HEK293 (cell line): ENCODE measurements at regions not wholly inside any gene's neighbourhood (a gene's known extent, or its start where the extent isn't known, plus 50 kb on each side); places are given as distances from the start of the nearest gene placed in this dataset.

Experiments
- CTCF ChIA-PET: fragments of 350-600 bp; formaldehyde crosslinking; extraction: SDS; loops from one replicate; lab custom pipeline; 2021; ENCODE audit warnings: antibody characterized with exemption; lab: Yijun Ruan, JAX
- POLR2A ChIA-PET: fragments of 300-600 bp; formaldehyde crosslinking; extraction: SDS; loops from one replicate; lab custom pipeline; 2020; ENCODE audit warnings: antibody characterized with exemption, inconsistent platforms; lab: Yijun Ruan, JAX
- H3K27ac ChIP-seq: fragments of 200-500 bp; sonication (Bioruptor generic); 2 replicates; pipeline ENCODE4 v1.5.1; 2014; ENCODE audit warnings: low read depth, low read length, control low read depth, inconsistent platforms; ENCODE audit errors: extremely low read depth
- H3K36me3 ChIP-seq, 2 experiments: fragments of 200-500 bp in 1 of 2; sonication (Bioruptor generic) in 1 of 2; 1 replicate in 1 of 2; 2 replicates in 1 of 2; pipeline ENCODE4 v1.5.1; 2014 to 2017; ENCODE audit warnings: inconsistent platforms in 2 of 2, low read length in 2 of 2; ENCODE audit not compliant: control insufficient read depth in 2 of 2, insufficient read depth in 1 of 2
- H3K4me1 ChIP-seq: fragments of 200-500 bp; sonication (Bioruptor generic); 2 replicates; pipeline ENCODE4 v1.5.1; 2014; ENCODE audit warnings: mild to moderate bottlenecking, low read length, inconsistent platforms; ENCODE audit not compliant: control insufficient read depth, insufficient read depth
- H3K4me3 ChIP-seq: 2 replicates; pipeline ENCODE4 v1.5.1; 2011; ENCODE audit warnings: low read depth, mild to moderate bottlenecking, control low read depth, low read length, moderate library complexity
- H3K9me3 ChIP-seq: fragments of 200-500 bp; sonication (Bioruptor generic); 2 replicates; pipeline ENCODE4 v1.5.1; 2014; ENCODE audit warnings: low read depth, low read length, inconsistent platforms; ENCODE audit not compliant: control insufficient read depth, insufficient read depth
- ZBTB10 ChIP-seq: fragments of 450-650 bp; formaldehyde crosslinking; IDR thresholded peaks from 2 replicates; pipeline ENCODE4 v1.5.1; 2016; ENCODE audit warnings: missing biosample characterization, missing genetic modification characterization
- ZBTB20 ChIP-seq: fragments of 450-650 bp; formaldehyde crosslinking; IDR thresholded peaks from 2 replicates; pipeline ENCODE4 v1.5.1; 2016; ENCODE audit warnings: missing biosample characterization, missing genetic modification characterization
- ZFP41 ChIP-seq: fragments of 450-650 bp; formaldehyde crosslinking; IDR thresholded peaks from 2 replicates; pipeline ENCODE4 v1.5.1; 2016; ENCODE audit warnings: missing biosample characterization, missing genetic modification characterization, borderline replicate concordance
- ZNF133 ChIP-seq: fragments of 450-650 bp; formaldehyde crosslinking; IDR thresholded peaks from 2 replicates; pipeline ENCODE4 v1.5.1; 2016; ENCODE audit warnings: missing biosample characterization, missing genetic modification characterization
- ZNF266 ChIP-seq: fragments of 450-650 bp; formaldehyde crosslinking; IDR thresholded peaks from 2 replicates; pipeline ENCODE4 v1.5.1; 2016; ENCODE audit warnings: missing biosample characterization, missing genetic modification characterization, low read depth
- ZNF280C ChIP-seq: fragments of 450-650 bp; formaldehyde crosslinking; IDR thresholded peaks from 2 replicates; pipeline ENCODE4 v1.5.1; 2016; ENCODE audit warnings: missing biosample characterization, missing genetic modification characterization
- ZNF354C ChIP-seq: fragments of 450-650 bp; formaldehyde crosslinking; IDR thresholded peaks from 2 replicates; pipeline ENCODE4 v1.5.1; 2016; ENCODE audit warnings: missing biosample characterization, missing genetic modification characterization, low read depth, borderline replicate concordance
- ZNF426 ChIP-seq: fragments of 450-650 bp; formaldehyde crosslinking; IDR thresholded peaks from 2 replicates; pipeline ENCODE4 v1.5.1; 2017; ENCODE audit warnings: missing biosample characterization, missing genetic modification characterization, mild to moderate bottlenecking, inconsistent platforms, moderate library complexity
- ZNF518A ChIP-seq: fragments of 450-650 bp; formaldehyde crosslinking; conservative IDR thresholded peaks from 2 replicates; pipeline ENCODE4 v1.5.1; 2016; ENCODE audit warnings: low read depth, missing biosample characterization, missing genetic modification characterization
- ZNF561 ChIP-seq: fragments of 450-650 bp; IDR thresholded peaks from 2 replicates; pipeline ENCODE4 v1.5.1; 2018; ENCODE audit warnings: missing biosample characterization, missing genetic modification characterization, borderline replicate concordance
- ZNF624 ChIP-seq: fragments of 450-650 bp; formaldehyde crosslinking; IDR thresholded peaks from 2 replicates; pipeline ENCODE4 v1.5.1; 2017; ENCODE audit warnings: missing biosample characterization, missing genetic modification characterization
- ZNF645 ChIP-seq: fragments of 450-650 bp; formaldehyde crosslinking; IDR thresholded peaks from 2 replicates; pipeline ENCODE4; 2016; ENCODE audit warnings: missing biosample characterization, missing genetic modification characterization
- ZNF791 ChIP-seq: fragments of 450-650 bp; formaldehyde crosslinking; IDR thresholded peaks from 2 replicates; pipeline ENCODE4 v1.5.1; 2016; ENCODE audit warnings: missing biosample characterization, missing genetic modification characterization
- ZNF837 ChIP-seq: fragments of 450-650 bp; formaldehyde crosslinking; IDR thresholded peaks from 2 replicates; pipeline ENCODE4 v1.5.1; 2016; ENCODE audit warnings: missing biosample characterization, missing genetic modification characterization

GRCh38 chr17:53896047-53896446 lies 73.3 kb downstream of the KIF2B start (continued):
- no peak for TF ChIP-seq ZNF791 (tag by site-specific recombination)
- no peak for TF ChIP-seq ZNF645 (tag by site-specific recombination)
- no peak for TF ChIP-seq ZFP41 (tag by site-specific recombination)
- no peak for TF ChIP-seq ZNF426 (tag by site-specific recombination)
- TF ChIP-seq ZNF266 (tag by site-specific recombination), result no peak
- no peak for TF ChIP-seq ZNF561 (tag by site-specific recombination)
- TF ChIP-seq ZNF837 (tag by site-specific recombination), result no peak

GRCh38 chr17:53900951-53901350 lies 78.2 kb downstream of the KIF2B start:
- CTCF ChIA-PET, result interaction anchor here (0.7 kb wide), 1 partner anchor 39 kb away, joined by 4 read pairs; no protein-coding TSS in a partner anchor
- TF ChIP-seq ZNF133 (tag by site-specific recombination) (no peak), ZBTB10 (tag by site-specific recombination) (no peak), ZNF280C (no peak), ZNF518A (tag by site-specific recombination) (no peak), ZNF354C (no peak), ZBTB20 (tag by site-specific recombination) (no peak), ZNF624 (tag by site-specific recombination) (no peak)
- Histone ChIP-seq H3K4me1 (no peaks in the 10 kb centered on the region), H3K4me3 (no peak overlapping the region), H3K36me3 (no peaks in the 10 kb centered on the region), H3K27ac (no peak overlapping the region), H3K9me3 (no peaks in the 10 kb centered on the region)
- POLR2A ChIA-PET, result no interaction called here
